Gastroesophageal sphincter (tissue), 3 donors: ENCODE measurements at regions not wholly inside any gene's neighbourhood (a gene's known extent, or its start where the extent isn't known, plus 50 kb on each side); places are given as distances from the start of the nearest gene placed in this dataset.

Experiments used
- CTCF ChIP-seq, 4 experiments: fragments of 200-600 bp in 2 of 4; fragments of 450-650 bp in 2 of 4; sonication (generic) in 1 of 4; IDR thresholded peaks; one replicate each; pipeline ENCODE4 v1.5.1; 2017 to 2019; ENCODE audit warnings: antibody characterized with exemption in 4 of 4, mild to moderate bottlenecking in 2 of 4, moderate library complexity in 2 of 4
- EP300 ChIP-seq: sonication (generic); formaldehyde crosslinking; IDR thresholded peaks from one replicate; pipeline ENCODE4 v1.6.1; 2017; ENCODE audit warnings: antibody characterized with exemption, mild to moderate bottlenecking
- POLR2A ChIP-seq, 2 donors: fragments of 450-650 bp; IDR thresholded peaks; one replicate each; pipeline ENCODE4 v1.6.1; 2017; ENCODE audit warnings: antibody characterized with exemption in 2 of 2, mild to moderate bottlenecking in 2 of 2, moderate library complexity in 1 of 2

GRCh38 chr7:11956991-11957390, 125.0 kb upstream of the THSD7A start:
- TF ChIP-seq POLR2A (IDR thresholded peaks at IDR 0.05) (no peak), CTCF (IDR thresholded peaks at IDR 0.05) (no peak), EP300 (no peak)
